ENCODE measurements at regions not wholly inside any gene's neighbourhood (a gene's known extent, or its start where the extent isn't known, plus 50 kb on each side); places are given as distances from the start of the nearest gene placed in this dataset.

- Histone ChIP-seq H3K27ac (ENCODE audit: low read depth, low read length) (no peak overlapping the region), H2AFZ (ENCODE audit: low read length) (no peak overlapping the region), H3K79me2 (ENCODE audit: insufficient read depth, low read length) (no peaks in the 10 kb centered on the region), H4K20me1 (ENCODE audit: insufficient read depth, low read length) (no peaks in the 10 kb centered on the region), H3K4me1 (ENCODE audit: insufficient read depth, low read length) (no peaks in the 10 kb centered on the region), H3K4me3 (ENCODE audit: insufficient read depth, low read length) (no peak overlapping the region), H3K9me3 (ENCODE audit: low read depth, low read length) (no peaks in the 10 kb centered on the region), H3K27me3 (ENCODE audit: insufficient read depth, low read length) (no peaks in the 10 kb centered on the region), H3K36me3 (ENCODE audit: insufficient read depth, low read length) (no peaks in the 10 kb centered on the region), H3K4me2 (ENCODE audit: insufficient read depth, low read length) (no peak overlapping the region)
- TF ChIP-seq CTCF (IDR thresholded peaks at IDR 0.05; ENCODE audit: extremely low read depth, low read depth, low read length) = no peak
- no peak for DNase-seq (ENCODE audit: insufficient read length, low spot score, missing footprints)
These were observed 402.2 kb downstream of the BCAT1 start for GRCh38 chr12:24546661-24547060.

- H3K9me3 ChIP-seq (ENCODE audit: low read depth, low read length) = no peaks in the 10 kb centered on the region
- no peaks in the 10 kb centered on the region for H3K27me3 ChIP-seq (ENCODE audit: insufficient read depth, low read length)
- H3K27ac ChIP-seq (ENCODE audit: low read depth, low read length) = no peak overlapping the region
- TF ChIP-seq CTCF (IDR thresholded peaks at IDR 0.05; ENCODE audit: extremely low read depth, low read depth, low read length) = no peak
- H3K36me3 ChIP-seq (ENCODE audit: insufficient read depth, low read length) = no peaks in the 10 kb centered on the region
- no peak overlapping the region for H3K4me2 ChIP-seq (ENCODE audit: insufficient read depth, low read length)
- no peak for DNase-seq (ENCODE audit: insufficient read length, low spot score, missing footprints)
- H3K4me1 ChIP-seq (ENCODE audit: insufficient read depth, low read length) = no peaks in the 10 kb centered on the region
- no peaks in the 10 kb centered on the region for H3K79me2 ChIP-seq (ENCODE audit: insufficient read depth, low read length)
- no peak overlapping the region for H2AFZ ChIP-seq (ENCODE audit: low read length)
- H4K20me1 ChIP-seq (ENCODE audit: insufficient read depth, low read length) = no peaks in the 10 kb centered on the region
- no peak overlapping the region for H3K4me3 ChIP-seq (ENCODE audit: insufficient read depth, low read length)
These were observed 402.8 kb downstream of the BCAT1 start for GRCh38 chr12:24546084-24546483.

DNA sequence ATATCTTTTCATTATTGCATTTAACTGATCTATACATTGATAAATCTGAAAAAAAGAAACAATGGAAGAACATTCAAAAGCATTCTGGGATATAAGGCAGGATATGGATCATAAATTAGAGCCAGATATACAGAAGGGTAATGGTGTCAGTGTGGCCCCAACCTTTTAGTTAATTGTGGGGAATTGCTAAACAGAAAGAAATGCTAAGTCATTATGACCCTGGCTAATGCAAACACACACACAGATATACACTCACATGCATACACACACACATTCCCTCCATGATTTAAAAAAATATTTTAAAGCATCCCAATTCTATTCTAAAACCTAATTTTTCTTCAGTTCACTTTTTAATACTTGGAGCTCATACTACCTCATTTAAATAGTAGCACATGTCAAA is 404.5 kb downstream of the BCAT1 start:
- no peak overlapping the region for H3K4me2 ChIP-seq (ENCODE audit: insufficient read depth, low read length)
- no peak for DNase-seq (ENCODE audit: insufficient read length, low spot score, missing footprints)
- H3K79me2 ChIP-seq (ENCODE audit: insufficient read depth, low read length) = no peaks in the 10 kb centered on the region

DNA sequence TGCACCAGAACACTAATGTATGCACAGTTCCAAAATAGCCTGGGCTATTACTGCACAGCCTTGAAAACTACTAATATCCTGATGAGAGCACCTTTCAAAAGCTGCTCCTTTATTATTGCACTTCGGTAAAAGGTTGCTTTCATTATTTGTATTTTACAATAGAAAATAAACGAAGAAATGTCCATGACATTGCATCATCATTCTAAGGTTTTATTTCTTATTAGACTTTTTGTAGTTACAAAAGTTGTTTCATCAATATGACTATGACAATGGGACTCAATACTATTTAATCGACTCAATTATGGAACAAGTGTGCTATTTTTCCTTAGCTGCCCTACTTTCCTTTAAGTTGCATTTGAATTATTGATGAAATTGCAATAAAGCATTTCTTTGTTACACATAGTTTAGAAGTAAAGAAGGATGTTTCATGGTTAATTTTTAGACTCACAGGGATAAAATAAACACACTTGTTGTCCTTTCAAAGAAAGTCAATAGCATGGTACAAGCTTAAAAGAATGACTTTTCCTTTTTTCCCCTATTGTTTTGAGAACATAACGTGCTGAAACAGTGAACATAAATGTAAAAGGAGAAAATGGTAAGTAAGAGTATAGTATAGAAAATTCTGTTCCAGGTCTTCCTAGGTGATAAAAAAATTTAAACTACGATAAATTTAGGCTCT is 407.6 kb downstream of the BCAT1 start:
- Histone ChIP-seq H3K4me1 (ENCODE audit: insufficient read depth, low read length) (no peaks in the 10 kb centered on the region), H3K79me2 (ENCODE audit: insufficient read depth, low read length) (no peaks in the 10 kb centered on the region)

More for the DNA sequence above, 404.5 kb downstream of the BCAT1 start:
- H3K27ac ChIP-seq (ENCODE audit: low read depth, low read length) = no peak overlapping the region
- H3K4me3 ChIP-seq (ENCODE audit: insufficient read depth, low read length) = no peak overlapping the region
- no peaks in the 10 kb centered on the region for H3K9me3 ChIP-seq (ENCODE audit: low read depth, low read length)
- no peak for TF ChIP-seq CTCF (IDR thresholded peaks at IDR 0.05; ENCODE audit: extremely low read depth, low read depth, low read length)
- no peaks in the 10 kb centered on the region for H4K20me1 ChIP-seq (ENCODE audit: insufficient read depth, low read length)
- no peaks in the 10 kb centered on the region for H3K36me3 ChIP-seq (ENCODE audit: insufficient read depth, low read length)
- no peaks in the 10 kb centered on the region for H3K4me1 ChIP-seq (ENCODE audit: insufficient read depth, low read length)
- no peak overlapping the region for H2AFZ ChIP-seq (ENCODE audit: low read length)
- no peaks in the 10 kb centered on the region for H3K27me3 ChIP-seq (ENCODE audit: insufficient read depth, low read length)

More for the DNA sequence above, 407.6 kb downstream of the BCAT1 start:
- H3K27me3 ChIP-seq (ENCODE audit: insufficient read depth, low read length) = no peaks in the 10 kb centered on the region
- no peak overlapping the region for H3K4me3 ChIP-seq (ENCODE audit: insufficient read depth, low read length)
- H3K9me3 ChIP-seq (ENCODE audit: low read depth, low read length) = no peaks in the 10 kb centered on the region
- no peaks in the 10 kb centered on the region for H4K20me1 ChIP-seq (ENCODE audit: insufficient read depth, low read length)
- no peak overlapping the region for H2AFZ ChIP-seq (ENCODE audit: low read length)
- no peaks in the 10 kb centered on the region for H3K36me3 ChIP-seq (ENCODE audit: insufficient read depth, low read length)
- no peak for DNase-seq (ENCODE audit: insufficient read length, low spot score, missing footprints)
- no peak overlapping the region for H3K4me2 ChIP-seq (ENCODE audit: insufficient read depth, low read length)
- TF ChIP-seq CTCF (IDR thresholded peaks at IDR 0.05; ENCODE audit: extremely low read depth, low read depth, low read length) = no peak
- no peak overlapping the region for H3K27ac ChIP-seq (ENCODE audit: low read depth, low read length)
